D341Med (cell line): ENCODE measurements at regions not wholly inside any gene's neighbourhood (a gene's known extent, or its start where the extent isn't known, plus 50 kb on each side); places are given as distances from the start of the nearest gene placed in this dataset.

Experiments
- DNase-seq: peaks from one replicate; pipeline ENCODE4 v3.0.0; 2012; ENCODE audit warnings: low spot score

- DNase-seq, result no peak
Measured at GRCh38 chr10:110355141-110355831, 50.6 kb upstream of the SMNDC1 start.

GRCh38 chr10:110355922-110356627 lies 51.4 kb upstream of the SMNDC1 start:
- no peak for DNase-seq

DNA sequence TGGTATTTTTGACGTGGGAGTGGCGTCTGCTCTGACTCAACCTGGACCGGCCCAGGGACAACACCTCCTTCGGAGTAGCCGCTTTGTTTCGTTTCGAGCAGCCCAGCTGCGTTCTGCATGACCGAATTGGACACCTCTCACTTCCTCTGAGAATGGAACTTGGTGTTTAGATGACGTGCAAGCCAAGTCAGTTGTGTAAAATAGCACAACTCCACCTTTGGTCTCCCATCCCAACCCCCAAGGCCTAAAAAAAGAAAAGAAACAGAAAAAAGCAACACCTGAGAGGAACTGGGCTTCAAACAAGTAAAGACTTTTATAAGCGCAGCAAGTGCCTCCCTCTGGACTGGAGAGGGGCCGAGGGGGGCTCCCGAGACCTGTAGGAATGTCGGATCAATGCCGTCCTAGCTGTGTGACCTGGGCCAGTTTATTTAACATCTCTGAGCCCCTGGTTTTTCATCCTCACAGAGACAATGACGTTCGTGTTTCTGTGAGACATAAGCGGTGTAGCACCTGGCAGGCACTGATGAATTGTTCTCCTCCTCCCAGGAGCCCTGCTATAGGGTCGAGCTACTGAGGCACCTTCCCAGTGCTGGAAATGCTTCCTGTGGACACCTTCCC lies 52.0 kb upstream of the SMNDC1 start:
- no peak for DNase-seq

DNA sequence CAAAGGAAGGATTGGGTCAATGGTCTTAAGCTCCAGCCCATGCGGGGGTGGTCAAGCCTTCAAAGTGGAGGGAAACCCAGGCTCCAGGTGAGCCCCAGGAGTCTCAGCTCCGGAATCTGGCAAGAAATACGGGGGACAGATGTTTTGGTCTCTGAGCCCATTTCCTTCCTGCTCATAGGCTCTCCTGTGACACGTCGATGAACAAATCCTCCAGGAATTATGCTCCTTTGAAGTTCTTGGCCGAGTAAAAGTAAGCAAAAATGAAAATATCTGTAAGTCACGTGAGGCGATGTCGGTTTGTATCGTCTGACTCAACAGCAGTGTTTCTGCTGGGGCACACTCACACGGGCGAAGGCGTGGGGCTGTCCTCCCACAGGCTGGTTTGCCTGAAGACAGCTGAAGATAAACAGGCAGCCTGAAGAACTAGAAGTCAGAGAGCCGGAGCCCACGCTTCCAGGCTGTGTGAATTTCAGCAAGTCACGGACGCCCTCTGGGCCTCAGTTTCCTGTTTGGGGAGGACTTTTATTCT lies 52.6 kb upstream of the SMNDC1 start:
- no peak for DNase-seq

GRCh38 chr10:110357871-110358270 lies 53.2 kb upstream of the SMNDC1 start:
- DNase-seq, result no peak

GRCh38 chr10:110358278-110358677 lies 53.6 kb upstream of the SMNDC1 start:
- no peak for DNase-seq

DNA sequence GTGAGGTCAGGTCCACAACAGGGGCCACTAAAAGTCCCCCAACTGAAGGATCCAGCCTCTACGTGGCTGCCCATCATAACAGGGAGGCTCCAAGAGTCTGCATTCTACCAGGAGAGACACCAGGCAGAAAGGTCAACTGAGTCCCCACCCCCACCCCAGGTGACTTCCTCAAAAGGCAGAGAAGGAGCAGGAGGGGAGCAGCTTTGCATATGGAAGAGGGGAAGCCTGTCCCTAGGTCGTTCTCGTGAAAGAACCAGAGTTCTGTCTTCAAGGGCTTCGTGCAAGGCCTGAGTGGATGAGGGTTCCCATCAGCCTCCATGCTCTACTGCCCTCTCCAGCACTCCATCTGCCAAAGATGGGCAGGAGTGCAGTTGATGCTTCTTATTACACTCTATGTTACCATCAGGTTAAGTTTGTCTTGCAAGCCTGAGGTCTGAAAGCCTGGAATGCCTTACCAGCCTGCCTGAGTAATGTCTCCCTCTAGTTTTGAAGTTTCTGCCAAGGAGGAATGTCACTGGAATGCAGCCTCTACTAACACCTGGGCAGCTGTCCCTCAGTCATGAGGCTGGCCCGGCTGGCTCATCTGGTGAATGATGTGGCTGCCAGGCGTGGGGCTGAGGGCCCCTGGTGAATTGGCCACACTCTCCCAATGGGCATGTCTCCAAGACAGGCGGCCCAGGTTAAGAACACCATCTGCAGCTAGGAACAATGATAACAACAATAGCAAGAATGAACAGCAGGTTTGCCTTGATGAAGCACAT lies 54.3 kb upstream of the SMNDC1 start:
- no peak for DNase-seq

GRCh38 chr10:110360857-110361474 lies 56.2 kb upstream of the SMNDC1 start:
- DNase-seq, result no peak

DNA sequence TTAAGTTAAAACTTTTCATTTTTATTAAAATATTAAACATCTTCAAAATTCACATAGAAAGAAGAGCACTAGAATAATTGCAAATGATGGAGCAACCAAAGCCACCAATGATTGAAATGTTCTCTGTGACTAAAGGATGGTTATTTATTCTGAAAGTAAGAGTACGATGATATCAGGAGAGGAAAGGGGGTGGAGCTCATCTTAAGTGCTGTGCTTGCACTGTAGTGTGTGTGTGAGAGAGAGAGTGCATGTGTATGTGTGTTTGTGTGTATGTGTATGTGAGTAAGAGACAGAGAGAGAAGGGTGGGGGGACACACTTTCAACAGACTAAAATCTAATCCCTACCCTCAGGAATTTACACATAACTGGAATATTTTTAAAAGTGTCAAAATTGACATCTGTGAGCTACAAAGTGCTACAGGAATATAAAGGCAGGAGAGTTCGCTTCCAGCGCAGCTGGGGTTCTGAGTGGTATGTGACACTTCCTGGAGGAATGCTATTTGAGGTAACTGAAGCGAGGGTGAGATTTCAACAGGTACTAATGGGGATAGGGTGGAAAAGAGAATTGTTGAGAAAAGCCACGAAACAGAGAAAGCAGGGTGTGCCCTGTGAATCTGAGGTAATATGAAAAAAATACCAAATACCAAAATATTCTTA lies 57.2 kb upstream of the SMNDC1 start:
- DNase-seq, result no peak

- no peak for DNase-seq
Measured at GRCh38 chr10:110363572-110364411, 59.1 kb upstream of the SMNDC1 start.

DNA sequence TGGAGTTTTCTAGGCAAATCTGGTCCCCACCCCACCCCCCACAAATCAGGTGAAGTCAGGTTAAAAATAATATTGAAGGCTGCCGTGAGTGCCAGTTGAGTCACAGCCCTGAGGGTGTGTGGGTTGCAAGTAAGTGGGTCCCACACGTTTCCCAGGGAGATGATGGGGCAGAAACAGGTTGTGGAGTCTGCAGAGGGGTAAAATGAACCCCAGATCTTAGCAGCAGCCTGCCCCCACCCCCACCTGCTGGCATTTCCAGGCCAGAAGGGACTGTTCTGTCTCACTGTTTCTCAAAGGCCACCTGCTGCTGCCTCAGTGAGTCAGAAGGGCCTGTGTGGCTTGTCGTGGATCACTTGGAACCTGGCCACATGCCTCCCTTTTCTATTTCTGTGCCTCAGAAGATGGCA lies 59.8 kb upstream of the SMNDC1 start:
- no peak for DNase-seq

- no peak for DNase-seq
Measured at GRCh38 chr10:110365356-110366143, 60.8 kb upstream of the SMNDC1 start.

- DNase-seq, result no peak
Measured at GRCh38 chr10:110366635-110367034, 61.9 kb upstream of the SMNDC1 start.

DNA sequence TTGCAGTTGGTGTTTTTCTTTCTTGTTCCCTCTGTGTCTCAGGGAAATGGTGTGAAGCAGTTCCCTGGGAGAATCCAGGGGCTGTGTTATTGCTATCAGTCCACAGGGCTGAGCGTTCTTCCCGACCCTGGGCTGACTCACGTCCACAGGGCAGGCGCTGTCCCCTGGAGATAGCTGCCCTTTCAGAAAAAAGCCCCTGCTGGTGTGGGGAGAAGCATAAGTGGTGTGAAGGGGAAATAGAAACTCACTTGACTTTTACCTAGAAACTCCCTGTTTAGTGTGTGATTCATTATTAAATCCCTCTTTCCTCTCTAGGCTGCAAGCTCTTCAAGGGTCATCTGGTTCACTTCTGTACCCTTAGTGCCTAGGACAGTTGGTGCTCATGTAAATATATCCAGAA lies 63.3 kb upstream of the SMNDC1 start:
- DNase-seq, result no peak

- DNase-seq, result no peak
Measured at GRCh38 chr10:110368556-110368955, 63.8 kb upstream of the SMNDC1 start.

DNA sequence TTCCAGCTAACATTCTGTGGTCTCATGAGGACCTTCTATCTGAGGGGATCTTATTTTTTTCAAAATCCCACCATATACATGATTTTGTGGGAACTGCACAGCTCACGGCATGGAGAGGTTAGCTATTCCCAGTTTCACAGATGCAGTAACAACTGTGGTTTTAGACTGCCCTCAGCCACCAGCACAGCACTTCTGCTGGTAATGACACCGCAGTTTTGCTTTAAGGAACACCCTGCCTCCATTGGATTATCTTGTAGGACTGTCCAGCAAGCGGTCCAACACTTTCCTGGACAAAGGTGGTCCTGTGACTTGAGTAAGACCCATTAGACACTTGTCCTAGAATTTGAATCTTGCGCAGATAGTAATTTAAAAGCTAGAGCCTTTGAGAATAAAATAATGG lies 65.3 kb upstream of the SMNDC1 start:
- no peak for DNase-seq

DNA sequence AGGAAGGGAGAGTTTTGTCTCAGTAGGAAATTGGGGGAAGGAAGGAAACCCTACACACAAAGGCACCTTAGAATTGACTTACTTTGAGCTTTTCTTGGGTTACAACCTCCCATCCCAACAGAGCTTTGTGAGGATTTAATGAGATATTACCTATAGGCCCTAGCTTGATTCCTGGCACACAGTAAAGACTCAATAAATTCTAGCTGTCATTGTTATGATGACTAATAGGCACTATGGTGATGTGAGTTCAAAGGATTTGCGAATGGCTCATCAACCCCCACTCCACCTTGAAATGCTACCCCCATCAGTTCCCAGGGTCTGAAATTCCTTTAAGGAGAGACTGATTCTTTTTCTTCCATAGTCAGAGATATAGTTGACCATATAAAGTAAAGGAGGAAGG lies 67.9 kb upstream of the SMNDC1 start:
- no peak for DNase-seq

GRCh38 chr10:110373059-110373458 lies 68.3 kb upstream of the SMNDC1 start:
- DNase-seq, result no peak

DNA sequence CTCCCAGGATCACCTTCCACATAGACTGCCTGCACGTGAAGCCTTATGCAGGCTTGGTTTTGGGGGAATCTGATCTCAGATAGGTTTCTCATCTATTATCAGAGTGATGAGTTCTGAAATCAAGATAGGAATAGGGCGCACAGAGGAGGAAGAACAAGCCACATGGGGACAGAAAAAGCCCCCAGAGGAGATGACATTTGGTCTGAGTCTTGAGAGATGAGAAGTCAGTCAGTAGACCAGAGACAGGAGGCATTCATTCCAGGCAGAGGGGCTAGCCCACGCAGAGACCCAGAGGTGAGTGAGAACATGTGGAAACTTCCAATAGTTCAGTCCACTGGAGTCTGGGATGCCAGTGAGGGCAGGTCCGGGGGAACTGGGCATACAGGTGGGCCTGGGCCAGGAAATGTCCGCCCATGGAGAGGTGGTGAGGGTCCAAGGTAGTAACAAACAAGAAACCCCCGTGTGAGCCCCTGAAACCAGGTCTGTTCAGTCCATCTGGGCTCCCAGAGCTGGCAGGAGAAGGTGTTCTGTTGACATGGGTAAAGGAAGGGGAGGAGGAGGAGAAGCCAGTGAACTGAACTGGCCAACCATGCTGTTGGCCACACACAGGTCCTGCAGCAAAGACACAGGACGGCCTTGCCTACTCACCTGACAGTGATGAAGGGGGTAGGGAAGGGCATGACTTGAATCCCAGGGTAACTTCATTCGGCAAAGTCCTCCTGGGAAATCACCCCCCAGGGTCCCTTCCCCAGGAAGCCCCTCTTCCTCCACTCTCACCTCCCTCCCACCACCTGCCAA lies 69.3 kb upstream of the SMNDC1 start:
- no peak for DNase-seq
